ENCODE measurements at regions not wholly inside any gene's neighbourhood (a gene's known extent, or its start where the extent isn't known, plus 50 kb on each side); places are given as distances from the start of the nearest gene placed in this dataset.

GRCh38 chr11:82586581-82586980 lies 147.1 kb downstream of the FAM181B start:
- Mint-ChIP-seq H3K36me3 (ENCODE audit: low read depth) (no peaks in the 10 kb centered on the region), H3K4me3 (no peak overlapping the region), H3K9me3 (no peaks in the 10 kb centered on the region), H3K27me3 (no peaks in the 10 kb centered on the region), H3K27ac (no peak overlapping the region), H3K4me1 (no peaks in the 10 kb centered on the region)
- no peak for DNase-seq
- ChIA-PET CTCF (no interaction called here), POLR2A (no interaction called here)

GRCh38 chr11:82577246-82577645 lies 156.4 kb downstream of the FAM181B start:
- no peak for DNase-seq
- Mint-ChIP-seq H3K27me3 (no peaks in the 10 kb centered on the region), H3K27ac (no peak overlapping the region), H3K4me3 (no peak overlapping the region), H3K36me3 (ENCODE audit: low read depth) (no peaks in the 10 kb centered on the region), H3K4me1 (no peaks in the 10 kb centered on the region), H3K9me3 (no peaks in the 10 kb centered on the region)
- ChIA-PET POLR2A (no interaction called here), CTCF (no interaction called here)

- POLR2A ChIA-PET: no interaction called here
- CTCF ChIA-PET: interaction anchor here (0.8 kb wide), 1 partner anchor 72 kb away, joined by 3 read pairs; no protein-coding TSS in a partner anchor
- H3K36me3 Mint-ChIP-seq (ENCODE audit: low read depth): no peaks in the 10 kb centered on the region
- DNase-seq: no peak
- no peaks in the 10 kb centered on the region for H3K9me3 Mint-ChIP-seq
- no peaks in the 10 kb centered on the region for H3K27me3 Mint-ChIP-seq
- H3K4me3 Mint-ChIP-seq: no peak overlapping the region
- no peaks in the 10 kb centered on the region for H3K4me1 Mint-ChIP-seq
- no peak overlapping the region for H3K27ac Mint-ChIP-seq
Measured at GRCh38 chr11:82560836-82561235, 172.8 kb downstream of the FAM181B start.

GRCh38 chr11:82559609-82560008 lies 174.1 kb downstream of the FAM181B start:
- no peaks in the 10 kb centered on the region for H3K27me3 Mint-ChIP-seq
- CTCF ChIA-PET: no interaction called here

GRCh38 chr11:82557274-82557673 lies 176.4 kb downstream of the FAM181B start:
- Mint-ChIP-seq H3K36me3 (ENCODE audit: low read depth) (no peaks in the 10 kb centered on the region), H3K4me1 (no peaks in the 10 kb centered on the region), H3K4me3 (no peak overlapping the region), H3K27me3 (no peaks in the 10 kb centered on the region), H3K27ac (no peak overlapping the region), H3K9me3 (no peaks in the 10 kb centered on the region)
- no peak for DNase-seq
- CTCF ChIA-PET: no interaction called here
- POLR2A ChIA-PET: no interaction called here

More at GRCh38 chr11:82559609-82560008, 174.1 kb downstream of the FAM181B start:
- POLR2A ChIA-PET: no interaction called here
- no peak for DNase-seq
- H3K27ac Mint-ChIP-seq: no peak overlapping the region
- no peak overlapping the region for H3K4me3 Mint-ChIP-seq
- H3K4me1 Mint-ChIP-seq: no peaks in the 10 kb centered on the region
- H3K36me3 Mint-ChIP-seq (ENCODE audit: low read depth): no peaks in the 10 kb centered on the region
- H3K9me3 Mint-ChIP-seq: no peaks in the 10 kb centered on the region

- ChIA-PET CTCF (no interaction called here), POLR2A (no interaction called here)
- Mint-ChIP-seq H3K36me3 (ENCODE audit: low read depth) (no peaks in the 10 kb centered on the region), H3K27ac (no peak overlapping the region), H3K4me1 (no peaks in the 10 kb centered on the region), H3K4me3 (no peak overlapping the region), H3K9me3 (no peaks in the 10 kb centered on the region), H3K27me3 (no peaks in the 10 kb centered on the region)
- no peak for DNase-seq
Measured at GRCh38 chr11:82556210-82556609, 177.5 kb downstream of the FAM181B start.

- no peaks in the 10 kb centered on the region for H3K36me3 Mint-ChIP-seq (ENCODE audit: low read depth)
- H3K4me1 Mint-ChIP-seq: no peaks in the 10 kb centered on the region
- CTCF ChIA-PET: interaction anchor here (1.4 kb wide), 1 partner anchor 18 kb away, joined by 3 read pairs; no protein-coding TSS in a partner anchor
Measured at GRCh38 chr11:82546661-82547557, 186.8 kb downstream of the FAM181B start.

GRCh38 chr11:82539669-82540068 lies 194.0 kb downstream of the FAM181B start:
- CTCF ChIA-PET: no interaction called here
- Mint-ChIP-seq H3K9me3 (no peaks in the 10 kb centered on the region), H3K4me3 (no peak overlapping the region)

More at GRCh38 chr11:82546661-82547557, 186.8 kb downstream of the FAM181B start:
- H3K4me3 Mint-ChIP-seq: no peak overlapping the region
- no peaks in the 10 kb centered on the region for H3K9me3 Mint-ChIP-seq
- no peak overlapping the region for H3K27ac Mint-ChIP-seq
- POLR2A ChIA-PET: no interaction called here
- no peak for DNase-seq
- no peaks in the 10 kb centered on the region for H3K27me3 Mint-ChIP-seq

GRCh38 chr11:82536706-82537105 lies 197.0 kb downstream of the FAM181B start:
- Mint-ChIP-seq H3K9me3 (no peaks in the 10 kb centered on the region), H3K27me3 (no peaks in the 10 kb centered on the region), H3K27ac (no peak overlapping the region), H3K36me3 (ENCODE audit: low read depth) (no peaks in the 10 kb centered on the region), H3K4me1 (no peaks in the 10 kb centered on the region), H3K4me3 (no peak overlapping the region)
- no peak for DNase-seq
- ChIA-PET POLR2A (no interaction called here), CTCF (no interaction called here)

More at GRCh38 chr11:82539669-82540068, 194.0 kb downstream of the FAM181B start:
- H3K27ac Mint-ChIP-seq: no peak overlapping the region
- POLR2A ChIA-PET: no interaction called here
- DNase-seq: no peak
- H3K36me3 Mint-ChIP-seq (ENCODE audit: low read depth): no peaks in the 10 kb centered on the region
- no peaks in the 10 kb centered on the region for H3K4me1 Mint-ChIP-seq
- no peaks in the 10 kb centered on the region for H3K27me3 Mint-ChIP-seq

GRCh38 chr11:82533628-82534327 lies 199.9 kb downstream of the FAM181B start:
- no peaks in the 10 kb centered on the region for H3K9me3 Mint-ChIP-seq
- H3K4me1 Mint-ChIP-seq: no peaks in the 10 kb centered on the region
- H3K4me3 Mint-ChIP-seq: no peak overlapping the region
- H3K27me3 Mint-ChIP-seq: no peaks in the 10 kb centered on the region
- ChIA-PET CTCF (no interaction called here), POLR2A (no interaction called here)
- no peak overlapping the region for H3K27ac Mint-ChIP-seq
- H3K36me3 Mint-ChIP-seq (ENCODE audit: low read depth): no peaks in the 10 kb centered on the region
- DNase-seq: no peak

- H3K36me3 Mint-ChIP-seq (ENCODE audit: low read depth): no peaks in the 10 kb centered on the region
- POLR2A ChIA-PET: no interaction called here
- H3K4me1 Mint-ChIP-seq: no peaks in the 10 kb centered on the region
- CTCF ChIA-PET: interaction anchor here (0.7 to 0.9 kb wide), 2 partner anchors 99 to 861 kb away, joined by 3 read pairs; no protein-coding TSS in a partner anchor
- no peaks in the 10 kb centered on the region for H3K9me3 Mint-ChIP-seq
- DNase-seq: no peak
- no peak overlapping the region for H3K27ac Mint-ChIP-seq
- no peaks in the 10 kb centered on the region for H3K27me3 Mint-ChIP-seq
- H3K4me3 Mint-ChIP-seq: no peak overlapping the region
Measured at GRCh38 chr11:82529936-82530335, 203.7 kb downstream of the FAM181B start.

- DNase-seq: no peak
- Mint-ChIP-seq H3K27ac (no peak overlapping the region), H3K4me3 (no peak overlapping the region), H3K36me3 (ENCODE audit: low read depth) (no peaks in the 10 kb centered on the region), H3K9me3 (no peaks in the 10 kb centered on the region), H3K27me3 (no peaks in the 10 kb centered on the region), H3K4me1 (no peaks in the 10 kb centered on the region)
- CTCF ChIA-PET: no interaction called here
- POLR2A ChIA-PET: no interaction called here
Measured at GRCh38 chr11:82527081-82527584, 206.5 kb downstream of the FAM181B start.

- Mint-ChIP-seq H3K9me3 (no peaks in the 10 kb centered on the region), H3K4me3 (no peak overlapping the region), H3K4me1 (no peaks in the 10 kb centered on the region), H3K36me3 (ENCODE audit: low read depth) (no peaks in the 10 kb centered on the region), H3K27me3 (no peaks in the 10 kb centered on the region), H3K27ac (no peak overlapping the region)
- no peak for DNase-seq
- CTCF ChIA-PET: no interaction called here
- POLR2A ChIA-PET: no interaction called here
Measured at GRCh38 chr11:82523141-82523540, 210.5 kb downstream of the FAM181B start.

Measured in activated CD4-positive, alpha-beta T cell treated with anti-CD3 and anti-CD28 coated beads, Interleukin-2, amount 10 ng/mL, durations not matched to agents 7 days and 5 days (primary cell).